GM12878 (cell line): ENCODE measurements at regions not wholly inside any gene's neighbourhood (a gene's known extent, or its start where the extent isn't known, plus 50 kb on each side); places are given as distances from the start of the nearest gene placed in this dataset.

Experiments used
- ATAC-seq: fragments of 200-7000 bp; cut with Tn5 transposase; 3 replicates; pipeline ENCODE4 v1.9.1; 2020; ENCODE audit warnings: mild to moderate bottlenecking, moderate library complexity
- BruUV-seq: library from RNA; stranded (reverse); fragments of 400-500 nt; replicated peaks from 2 replicates; lab custom pipeline; 2021; lab: Mats Ljungman, UMichigan
- CTCF ChIA-PET: fragments of 300-600 bp; sonication (Branson Sonifier 250); formaldehyde crosslinking; extraction: SDS; loops from one replicate; lab custom pipeline; 2021; ENCODE audit warnings: inconsistent platforms; lab: Yijun Ruan, JAX
- POLR2A ChIA-PET: fragments of 350-600 bp; formaldehyde crosslinking; extraction: SDS; loops from one replicate; lab custom pipeline; 2021; ENCODE audit warnings: inconsistent platforms; lab: Charles Lee
- RAD21 ChIA-PET: fragments of 300-600 bp; sonication (Branson Sonifier 250); formaldehyde crosslinking; loops from one replicate; lab custom pipeline; 2023; ENCODE audit warnings: antibody characterized with exemption; ENCODE audit not compliant: unreplicated experiment; lab: Charles Lee
- SMC1A ChIA-PET: fragments of 300-600 bp; sonication (Branson Sonifier 250); formaldehyde crosslinking; loops from one replicate; lab custom pipeline; 2023; ENCODE audit not compliant: unreplicated experiment, uncharacterized antibody; lab: Charles Lee
- DNase-seq: peaks from one replicate; pipeline ENCODE4 v3.0.0-alpha.2; 2011; ENCODE audit warnings: low read depth, low spot score
- FAIRE-seq: peaks from 3 replicates; lab custom pipeline; 2011; peaks lifted over from hg19 to GRCh38; lab: Jason Lieb, UNC
- H2AFZ ChIP-seq: 2 replicates; pipeline ENCODE4 v1.6.0; 2011; ENCODE audit warnings: low read depth, low read length, control low read depth; ENCODE audit not compliant: control insufficient read depth
- H3K27ac ChIP-seq: 2 replicates; pipeline ENCODE4 v1.5.1; 2011; ENCODE audit warnings: control low read depth; ENCODE audit not compliant: control insufficient read depth, insufficient read depth
- H3K27me3 ChIP-seq, 2 experiments: replicated peaks in 1 of 2; 2 replicates each; pipeline versions ENCODE4 v1.6.0 to v1.6.1; 2011; ENCODE audit warnings: low read length in 1 of 2; ENCODE audit not compliant: control insufficient read depth in 2 of 2, insufficient read depth in 2 of 2
- H3K36me3 ChIP-seq, 2 experiments: 2 replicates each; pipeline ENCODE4 v1.5.1; 2011; ENCODE audit warnings: low read length in 1 of 2; ENCODE audit not compliant: control insufficient read depth in 2 of 2, insufficient read depth in 2 of 2
- H3K4me1 ChIP-seq: 2 replicates; pipeline ENCODE4 v1.6.1; 2011; ENCODE audit warnings: mild to moderate bottlenecking, low read length, moderate library complexity, mixed read lengths; ENCODE audit not compliant: control insufficient read depth, insufficient read depth
- H3K4me2 ChIP-seq: 2 replicates; pipeline ENCODE4 v1.6.0; 2011; ENCODE audit warnings: control low read depth; ENCODE audit not compliant: control insufficient read depth, insufficient read depth
- H3K4me3 ChIP-seq: fragments of 200-600 bp; sonication (generic); 2 replicates; pipeline ENCODE4 v1.5.1; 2016
- H3K79me2 ChIP-seq: 2 replicates; pipeline ENCODE4 v1.6.0; 2011; ENCODE audit warnings: low read length; ENCODE audit not compliant: control insufficient read depth, insufficient read depth
- H3K9ac ChIP-seq: 2 replicates; pipeline ENCODE4 v1.8.0; 2011; ENCODE audit warnings: low read length, control low read depth, mixed read lengths; ENCODE audit not compliant: control insufficient read depth, insufficient read depth
- H3K9me3 ChIP-seq: replicated peaks from 3 replicates; pipeline ENCODE4 v1.5.1; 2011; ENCODE audit warnings: mild to moderate bottlenecking, low read length; ENCODE audit not compliant: control insufficient read depth, insufficient read depth
- H4K20me1 ChIP-seq: 2 replicates; pipeline ENCODE4 v1.6.0; 2011; ENCODE audit not compliant: control insufficient read depth, insufficient read depth
- CEBPB ChIP-seq, 2 experiments: fragments of 150-350 bp in 1 of 2; IDR thresholded peaks; 2 replicates each; pipeline ENCODE4 v1.6.1; 2012 to 2014; ENCODE audit warnings: low read depth in 2 of 2, low read length in 2 of 2, borderline replicate concordance in 1 of 2, inconsistent platforms in 1 of 2
- CREM ChIP-seq: IDR thresholded peaks from 2 replicates; pipeline ENCODE4 v1.6.1; 2014; ENCODE audit warnings: antibody characterized with exemption, low read depth
- HDGF ChIP-seq: fragments of 450-650 bp; IDR thresholded peaks from 2 replicates; pipeline ENCODE4 v1.6.1; 2016; ENCODE audit warnings: antibody characterized with exemption
- IKZF2 ChIP-seq, 2 experiments: fragments of 450-650 bp; IDR thresholded peaks; 2 replicates each; pipeline ENCODE4 v1.6.1; 2017; ENCODE audit warnings: mild to moderate bottlenecking in 2 of 2, moderate library complexity in 2 of 2
- SMC3 ChIP-seq: IDR thresholded peaks from 2 replicates; pipeline ENCODE4 v1.6.1; 2011; ENCODE audit warnings: low read length, improper control_type of control experiment, borderline replicate concordance
- ZNF207 ChIP-seq: fragments of 450-650 bp; IDR thresholded peaks from 2 replicates; pipeline ENCODE4 v1.6.1; 2014; ENCODE audit warnings: antibody characterized with exemption, mild to moderate bottlenecking, borderline replicate concordance
- WGBS: methylation state at CpG from one replicate; pipeline ENCODE4 v1.1.6; 2016; ENCODE audit warnings: low lambda C conversion rate; ENCODE audit not compliant: insufficient replicate concordance, insufficient coverage; ENCODE audit errors: missing lambda C conversion rate; 5-methylcytosine and 5-hydroxymethylcytosine counted together
- in situ Hi-C: fragments of 300-500 bp; cut with MboI; formaldehyde crosslinking; loops from 9 replicates; pipeline ENCODE4 v1.14.3; 2018; ENCODE audit warnings: mixed read lengths
- intact Hi-C: fragments of 100-400 bp; cut with micrococcal nuclease; formaldehyde crosslinking; loops from one replicate; pipeline ENCODE4 v1.14.2; 2022; ENCODE audit not compliant: unreplicated experiment

- no peak overlapping the region for H2AFZ ChIP-seq
- peaks cover 0 to 2% of the 10 kb centered on the region in 2 experiments; a peak in 1 of 4 replicates for H3K27me3 ChIP-seq
- no peaks in the 10 kb centered on the region for H3K79me2 ChIP-seq
- no peak for ATAC-seq
- no peaks in the 10 kb centered on the region; a peak in 1 of 4 replicates for H3K36me3 ChIP-seq
- no peak for FAIRE-seq
- no peak for DNase-seq
- BruUV-seq, result no TSS peak
- TF ChIP-seq CEBPB (IDR thresholded peaks at IDR 0.05; ENCODE audit: borderline replicate concordance in 1 of 2, low read depth in 2 of 2, low read length in 2 of 2), result 0 out of 4 replicates have a peak, but pooled peaks of 1 of the 2 experiments have one; percentile 43
- peak in 1 of 2 experiments; percentile 22; a peak in 1 of 4 replicates for TF ChIP-seq IKZF2 (IDR thresholded peaks at IDR 0.05)
- no peak for TF ChIP-seq SMC3
- TF ChIP-seq ZNF207, result no peak
- peak; percentile 39; the same call in 1 of the 2 replicates for TF ChIP-seq HDGF
- 0 out of 2 replicates have a peak, but pooled peaks have one; percentile 2 for TF ChIP-seq CREM
- H3K4me2 ChIP-seq, result peak overlapping the region; percentile 21; the same call in 1 of the 2 replicates
- CTCF ChIA-PET, result interaction anchor here (0.9 to 13.6 kb wide), 5 partner anchors 18 to 472 kb away, joined by 3 to 336 read pairs (median 267); no protein-coding TSS in a partner anchor
- intact Hi-C loops (no loop called here), in situ Hi-C loops (loop anchor here (5.0 kb wide), 1 partner anchor 475 kb away; no protein-coding TSS in a partner anchor)
- SMC1A ChIA-PET, result interaction anchor here (0.5 to 13.5 kb wide), 12 partner anchors 21 to 479 kb away, joined by 3 to 244 read pairs (median 4); no protein-coding TSS in a partner anchor
- H4K20me1 ChIP-seq, result no peaks in the 10 kb centered on the region
- H3K9me3 ChIP-seq, result no peaks in the 10 kb centered on the region
- WGBS, result 29% methylated on average over 5 of the region's 5 CpGs
- RAD21 ChIA-PET, result interaction anchor here (0.9 to 13.0 kb wide), 10 partner anchors 8 to 475 kb away, joined by 3 to 215 read pairs (median 5); no protein-coding TSS in a partner anchor
- H3K4me3 ChIP-seq, result no peak overlapping the region
- peaks cover 16% of the 10 kb centered on the region for H3K4me1 ChIP-seq
- POLR2A ChIA-PET, result interaction anchor here (0.6 to 6.9 kb wide), 4 partner anchors 19 to 458 kb away, joined by 3 to 61 read pairs (median 3); no protein-coding TSS in a partner anchor
- H3K9ac ChIP-seq, result 0 out of 2 replicates have a peak overlapping the region, but pooled peaks have one; percentile 7
- peak overlapping the region; percentile 29; the same call in 1 of the 2 replicates for H3K27ac ChIP-seq
Measured at GRCh38 chr2:37872192-37872750, 52.8 kb upstream of the RMDN2 start.
